B cell (primary cell): ENCODE measurements at regions not wholly inside any gene's neighbourhood (a gene's known extent, or its start where the extent isn't known, plus 50 kb on each side); places are given as distances from the start of the nearest gene placed in this dataset.

Experiments used
- ATAC-seq: fragments of 200-7000 bp; cut with Tn5 transposase; one replicate; pipeline ENCODE4 v1.10.0; 2021; ENCODE audit warnings: low read depth, mild to moderate bottlenecking, moderate number of reproducible peaks, moderate library complexity
- CTCF ChIA-PET: fragments of 350-600 bp; sonication (Branson Sonifier 250); formaldehyde crosslinking; loops from one replicate; lab custom pipeline; 2021; ENCODE audit warnings: antibody characterized with exemption, inconsistent platforms; lab: Charles Lee
- POLR2A ChIA-PET: fragments of 350-600 bp; sonication (Branson Sonifier 250); formaldehyde crosslinking; loops from one replicate; lab custom pipeline; 2021; ENCODE audit warnings: antibody characterized with exemption; lab: Charles Lee
- DNase-seq: peaks from one replicate; pipeline ENCODE4 v3.0.0; 2013
- H2AFZ ChIP-seq: 2 replicates; pipeline ENCODE4 v1.6.1; 2012; ENCODE audit warnings: mild to moderate bottlenecking, low read depth, low read length; ENCODE audit not compliant: insufficient read depth, poor library complexity, severe bottlenecking
- H3K27ac ChIP-seq, 2 donors: 1 replicate in 1 of 2; 2 replicates in 1 of 2; pipeline ENCODE4 v1.5.1; 2012 to 2013; ENCODE audit warnings: low read length in 2 of 2, mild to moderate bottlenecking in 2 of 2, moderate library complexity in 1 of 2
- H3K27me3 ChIP-seq, 4 experiments: fragments of 200-600 bp in 1 of 4; sonication (generic) in 1 of 4; replicated peaks in 1 of 4; 1 replicate in 2 of 4; 2 replicates in 2 of 4; pipeline versions ENCODE4 v1.6.1 to v1.7.0; 2013 to 2016; ENCODE audit warnings: low read length in 3 of 4, mild to moderate bottlenecking in 2 of 4, mixed read lengths in 1 of 4, moderate library complexity in 1 of 4; ENCODE audit not compliant: insufficient read depth in 4 of 4, control insufficient read depth in 3 of 4; ENCODE audit errors: control extremely low read depth in 1 of 4
- H3K36me3 ChIP-seq, 2 experiments: replicated peaks in 1 of 2; 1 replicate in 1 of 2; 2 replicates in 1 of 2; pipeline versions ENCODE4 v1.6.1 to v1.7.1; 2013; ENCODE audit warnings: low read length in 1 of 2; ENCODE audit not compliant: insufficient read depth in 2 of 2, control insufficient read depth in 1 of 2; ENCODE audit errors: control extremely low read depth in 1 of 2, extremely low read depth in 1 of 2
- H3K4me1 ChIP-seq, 2 donors: fragments of 200-600 bp in 1 of 2; sonication (generic) in 1 of 2; 1 replicate in 1 of 2; 2 replicates in 1 of 2; pipeline versions ENCODE4 v1.5.1 to v1.6.1; 2013 to 2017; ENCODE audit warnings: low read length in 2 of 2; ENCODE audit not compliant: control insufficient read depth in 2 of 2, insufficient read depth in 2 of 2
- H3K4me2 ChIP-seq: replicated peaks from 2 replicates; pipeline ENCODE3; 2012; ENCODE audit warnings: mild to moderate bottlenecking, low read depth, low read length; ENCODE audit not compliant: poor library complexity, severe bottlenecking
- H3K4me3 ChIP-seq, 5 experiments: fragments of 200-600 bp in 1 of 5; sonication (generic) in 1 of 5; 1 replicate in 3 of 5; 2 replicates in 2 of 5; pipeline versions ENCODE4 v1.5.1 to v1.7.0; 2011 to 2016; ENCODE audit warnings: low read length in 4 of 5, mild to moderate bottlenecking in 4 of 5, low read depth in 2 of 5, control low read depth in 1 of 5, moderate library complexity in 1 of 5; ENCODE audit not compliant: insufficient read depth in 1 of 5; ENCODE audit errors: control extremely low read depth in 1 of 5, extremely low read depth in 1 of 5
- H3K79me2 ChIP-seq: fragments of 200-600 bp; sonication (generic); one replicate; pipeline ENCODE4 v1.6.0; 2016; ENCODE audit warnings: low read length; ENCODE audit not compliant: control insufficient read depth, insufficient read depth
- H3K9ac ChIP-seq: fragments of 200-600 bp; sonication (generic); 2 replicates; pipeline ENCODE4 v1.6.1; 2017; ENCODE audit warnings: mild to moderate bottlenecking, low read length, moderate library complexity
- H3K9me3 ChIP-seq, 3 donors: one replicate each; pipeline versions ENCODE4 v1.6.1 to v1.7.1; 2013; ENCODE audit warnings: low read length in 2 of 3; ENCODE audit not compliant: control insufficient read depth in 2 of 3, insufficient read depth in 1 of 3; ENCODE audit errors: control extremely low read depth in 1 of 3
- H4K20me1 ChIP-seq: 2 replicates; pipeline ENCODE4 v1.6.0; 2012; ENCODE audit warnings: mild to moderate bottlenecking, low read length; ENCODE audit not compliant: insufficient read depth, control insufficient read depth, poor library complexity, severe bottlenecking
- H3K27ac Mint-ChIP-seq: one replicate; pipeline ENCODE4 v1.8.0; 2021; ENCODE audit warnings: mixed read lengths
- H3K27me3 Mint-ChIP-seq: one replicate; pipeline ENCODE4 v1.8.0; 2021; ENCODE audit warnings: mixed read lengths
- H3K4me1 Mint-ChIP-seq: one replicate; pipeline ENCODE4 v1.8.0; 2021; ENCODE audit warnings: mixed read lengths
- H3K4me3 Mint-ChIP-seq: one replicate; pipeline ENCODE4 v1.8.0; 2021; ENCODE audit warnings: mixed read lengths
- H3K9me3 Mint-ChIP-seq: one replicate; pipeline ENCODE4 v1.8.0; 2022; ENCODE audit warnings: mixed read lengths; ENCODE audit not compliant: insufficient read depth
- CTCF ChIP-seq: fragments of 200-600 bp; IDR thresholded peaks from one replicate; pipeline ENCODE4 v1.8.0; 2022; ENCODE audit warnings: antibody characterized with exemption, mild to moderate bottlenecking
- EZH2 ChIP-seq: IDR thresholded peaks from 2 replicates; pipeline ENCODE4 v1.6.1; 2012; ENCODE audit warnings: borderline replicate concordance, low read depth, mild to moderate bottlenecking, moderate library complexity, low read length; ENCODE audit not compliant: insufficient read depth, poor library complexity, severe bottlenecking
- WGBS: methylation state at CpG from one replicate; pipeline ENCODE4 v1.1.5; 2013; ENCODE audit warnings: missing lambda C conversion rate; ENCODE audit not compliant: insufficient coverage; 5-methylcytosine and 5-hydroxymethylcytosine counted together
- intact Hi-C: fragments of 100-400 bp; cut with micrococcal nuclease; formaldehyde crosslinking; loops from one replicate; pipeline ENCODE4 v1.10.0; 2022

- no peaks in the 10 kb centered on the region for H3K9me3 Mint-ChIP-seq
- H3K4me3 Mint-ChIP-seq: no peak overlapping the region
- ATAC-seq (no peak), DNase-seq (no peak)
- H3K4me1 Mint-ChIP-seq: no peaks in the 10 kb centered on the region
- no peak overlapping the region for H3K4me3 ChIP-seq
- POLR2A ChIA-PET: no interaction called here
- no peak overlapping the region for H2AFZ ChIP-seq
- H3K4me2 ChIP-seq: no peak overlapping the region
- no CpG with 5 or more reads among the region's 1 CpG for WGBS
- intact Hi-C loops: no loop called here
- CTCF ChIA-PET: no interaction called here
- no peaks in the 10 kb centered on the region for H3K79me2 ChIP-seq
- TF ChIP-seq CTCF (no peak), EZH2 (no peak)
- H4K20me1 ChIP-seq: no peaks in the 10 kb centered on the region
- no peaks in the 10 kb centered on the region for H3K27me3 ChIP-seq
- no peaks in the 10 kb centered on the region for H3K36me3 ChIP-seq
- no peaks in the 10 kb centered on the region for H3K27me3 Mint-ChIP-seq
- no peak overlapping the region for H3K27ac ChIP-seq
- H3K4me1 ChIP-seq: no peaks in the 10 kb centered on the region
- no peak overlapping the region for H3K27ac Mint-ChIP-seq
- H3K9me3 ChIP-seq: no peaks in the 10 kb centered on the region
- H3K9ac ChIP-seq: no peak overlapping the region
Measured at GRCh38 chr7:49321843-49322242, 397.5 kb downstream of the CDC14C start.

- no peak overlapping the region for H3K4me3 Mint-ChIP-seq
- H3K79me2 ChIP-seq: no peaks in the 10 kb centered on the region
- H3K36me3 ChIP-seq: no peaks in the 10 kb centered on the region
- intact Hi-C loops: no loop called here
- H3K9ac ChIP-seq: no peak overlapping the region
- TF ChIP-seq CTCF: no peak
- TF ChIP-seq EZH2: no peak
- H3K27ac Mint-ChIP-seq: no peak overlapping the region
- H3K4me1 ChIP-seq: no peaks in the 10 kb centered on the region
- H3K27me3 Mint-ChIP-seq: no peaks in the 10 kb centered on the region
- H3K27me3 ChIP-seq: no peaks in the 10 kb centered on the region
- H4K20me1 ChIP-seq: no peaks in the 10 kb centered on the region
- H3K4me3 ChIP-seq: no peak overlapping the region
- ATAC-seq (no peak), DNase-seq (no peak)
- no peaks in the 10 kb centered on the region for H3K9me3 Mint-ChIP-seq
- no peaks in the 10 kb centered on the region for H3K9me3 ChIP-seq
- no peaks in the 10 kb centered on the region for H3K4me1 Mint-ChIP-seq
- no peak overlapping the region for H3K27ac ChIP-seq
- CTCF ChIA-PET: no interaction called here
- H2AFZ ChIP-seq: no peak overlapping the region
- POLR2A ChIA-PET: no interaction called here
- no peak overlapping the region for H3K4me2 ChIP-seq
Measured at GRCh38 chr7:49322476-49322875, 398.1 kb downstream of the CDC14C start.
